GM12878 (cell line): ENCODE measurements at regions not wholly inside any gene's neighbourhood (a gene's known extent, or its start where the extent isn't known, plus 50 kb on each side); places are given as distances from the start of the nearest gene placed in this dataset.
"Not testable (repeated sequence)": the region's sequence is repeated elsewhere in the genome, so short reads cannot be mapped to it uniquely, and the experiment has no call there.

Source experiments
- ATAC-seq: fragments of 200-7000 bp; cut with Tn5 transposase; 3 replicates; pipeline ENCODE4 v1.9.1; 2020; ENCODE audit warnings: mild to moderate bottlenecking, moderate library complexity
- BruUV-seq: library from RNA; stranded (reverse); fragments of 400-500 nt; replicated peaks from 2 replicates; lab custom pipeline; 2021; lab: Mats Ljungman, UMichigan
- CTCF ChIA-PET: fragments of 300-600 bp; sonication (Branson Sonifier 250); formaldehyde crosslinking; extraction: SDS; loops from one replicate; lab custom pipeline; 2021; ENCODE audit warnings: inconsistent platforms; lab: Yijun Ruan, JAX
- POLR2A ChIA-PET: fragments of 350-600 bp; formaldehyde crosslinking; extraction: SDS; loops from one replicate; lab custom pipeline; 2021; ENCODE audit warnings: inconsistent platforms; lab: Charles Lee
- RAD21 ChIA-PET: fragments of 300-600 bp; sonication (Branson Sonifier 250); formaldehyde crosslinking; loops from one replicate; lab custom pipeline; 2023; ENCODE audit warnings: antibody characterized with exemption; ENCODE audit not compliant: unreplicated experiment; lab: Charles Lee
- SMC1A ChIA-PET: fragments of 300-600 bp; sonication (Branson Sonifier 250); formaldehyde crosslinking; loops from one replicate; lab custom pipeline; 2023; ENCODE audit not compliant: unreplicated experiment, uncharacterized antibody; lab: Charles Lee
- DNase-seq: peaks from one replicate; pipeline ENCODE4 v3.0.0-alpha.2; 2011; ENCODE audit warnings: low read depth, low spot score
- FAIRE-seq: peaks from 3 replicates; lab custom pipeline; 2011; peaks lifted over from hg19 to GRCh38; lab: Jason Lieb, UNC
- H2AFZ ChIP-seq: 2 replicates; pipeline ENCODE4 v1.6.0; 2011; ENCODE audit warnings: low read depth, low read length, control low read depth; ENCODE audit not compliant: control insufficient read depth
- H3K27ac ChIP-seq: 2 replicates; pipeline ENCODE4 v1.5.1; 2011; ENCODE audit warnings: control low read depth; ENCODE audit not compliant: control insufficient read depth, insufficient read depth
- H3K27me3 ChIP-seq, 2 experiments: replicated peaks in 1 of 2; 2 replicates each; pipeline versions ENCODE4 v1.6.0 to v1.6.1; 2011; ENCODE audit warnings: low read length in 1 of 2; ENCODE audit not compliant: control insufficient read depth in 2 of 2, insufficient read depth in 2 of 2
- H3K36me3 ChIP-seq, 2 experiments: 2 replicates each; pipeline ENCODE4 v1.5.1; 2011; ENCODE audit warnings: low read length in 1 of 2; ENCODE audit not compliant: control insufficient read depth in 2 of 2, insufficient read depth in 2 of 2
- H3K4me1 ChIP-seq: 2 replicates; pipeline ENCODE4 v1.6.1; 2011; ENCODE audit warnings: mild to moderate bottlenecking, low read length, moderate library complexity, mixed read lengths; ENCODE audit not compliant: control insufficient read depth, insufficient read depth
- H3K4me2 ChIP-seq: 2 replicates; pipeline ENCODE4 v1.6.0; 2011; ENCODE audit warnings: control low read depth; ENCODE audit not compliant: control insufficient read depth, insufficient read depth
- H3K4me3 ChIP-seq: fragments of 200-600 bp; sonication (generic); 2 replicates; pipeline ENCODE4 v1.5.1; 2016
- H3K79me2 ChIP-seq: 2 replicates; pipeline ENCODE4 v1.6.0; 2011; ENCODE audit warnings: low read length; ENCODE audit not compliant: control insufficient read depth, insufficient read depth
- H3K9ac ChIP-seq: 2 replicates; pipeline ENCODE4 v1.8.0; 2011; ENCODE audit warnings: low read length, control low read depth, mixed read lengths; ENCODE audit not compliant: control insufficient read depth, insufficient read depth
- H3K9me3 ChIP-seq: replicated peaks from 3 replicates; pipeline ENCODE4 v1.5.1; 2011; ENCODE audit warnings: mild to moderate bottlenecking, low read length; ENCODE audit not compliant: control insufficient read depth, insufficient read depth
- H4K20me1 ChIP-seq: 2 replicates; pipeline ENCODE4 v1.6.0; 2011; ENCODE audit not compliant: control insufficient read depth, insufficient read depth
- ATF2 ChIP-seq: IDR thresholded peaks from 2 replicates; pipeline ENCODE4 v1.6.1; 2012; ENCODE audit warnings: low read length, inconsistent platforms
- ATF3 ChIP-seq: IDR thresholded peaks from 2 replicates; pipeline ENCODE4 v1.6.1; 2011; ENCODE audit warnings: low read depth, mild to moderate bottlenecking, low read length, moderate library complexity, borderline replicate concordance; ENCODE audit errors: extremely low read depth
- CHD1 ChIP-seq: IDR thresholded peaks from 2 replicates; pipeline ENCODE4 v1.6.1; 2012; ENCODE audit warnings: low read depth, low read length, improper control_type of control experiment
- HDAC6 ChIP-seq: fragments of 200-600 bp; sonication (generic); IDR thresholded peaks from one replicate; pipeline ENCODE4 v1.8.0; 2017; ENCODE audit warnings: antibody characterized with exemption; ENCODE audit not compliant: unreplicated experiment
- PRDM15 ChIP-seq: fragments of 450-650 bp; formaldehyde crosslinking; IDR thresholded peaks from 2 replicates; pipeline ENCODE4 v1.4.0; 2020; ENCODE audit warnings: mild to moderate bottlenecking, moderate library complexity
- WGBS: methylation state at CpG from one replicate; pipeline ENCODE4 v1.1.6; 2016; ENCODE audit warnings: low lambda C conversion rate; ENCODE audit not compliant: insufficient replicate concordance, insufficient coverage; ENCODE audit errors: missing lambda C conversion rate; 5-methylcytosine and 5-hydroxymethylcytosine counted together
- in situ Hi-C: fragments of 300-500 bp; cut with MboI; formaldehyde crosslinking; loops from 9 replicates; pipeline ENCODE4 v1.14.3; 2018; ENCODE audit warnings: mixed read lengths
- intact Hi-C: fragments of 100-400 bp; cut with micrococcal nuclease; formaldehyde crosslinking; loops from one replicate; pipeline ENCODE4 v1.14.2; 2022; ENCODE audit not compliant: unreplicated experiment

- TF ChIP-seq CHD1 (no peak), HDAC6 (no peak), ATF3 (no peak), ATF2 (no peak), PRDM15 (CRISPR knock-in tag) (no peak)
- TF ChIP-seq, all 136 proteins: peak for 0
These were observed 630.6 kb downstream of the QKI start (continued) for GRCh38 chr6:164045082-164045481.

GRCh38 chr6:164043656-164044055, 629.1 kb downstream of the QKI start:
- H3K36me3 ChIP-seq, H3K27me3 ChIP-seq, H2AFZ ChIP-seq, FAIRE-seq, intact Hi-C loops, H3K9ac ChIP-seq, ATAC-seq, H3K27ac ChIP-seq, SMC1A ChIA-PET, H3K4me3 ChIP-seq, H3K4me1 ChIP-seq, RAD21 ChIA-PET, H3K9me3 ChIP-seq, H3K79me2 ChIP-seq, H4K20me1 ChIP-seq, CTCF ChIA-PET, POLR2A ChIA-PET, in situ Hi-C loops, H3K4me2 ChIP-seq, BruUV-seq, DNase-seq: not testable (repeated sequence)
- WGBS, result 45% methylated on average over 5 of the region's 5 CpGs
